HG02588 (cell line): ENCODE measurements at regions not wholly inside any gene's neighbourhood (a gene's known extent, or its start where the extent isn't known, plus 50 kb on each side); places are given as distances from the start of the nearest gene placed in this dataset.

ENCODE experiments used
- ATAC-seq: cut with Tn5 transposase; IDR thresholded peaks from one replicate; pipeline ENCODE4 v1.9.1; 2021; ENCODE audit warnings: mild to moderate bottlenecking, moderate library complexity; ENCODE audit not compliant: unreplicated experiment

GRCh38 chr2:163541943-163542342 lies 193.9 kb downstream of the FIGN start:
- ATAC-seq, result no peak

GRCh38 chr2:163541495-163541894 lies 194.3 kb downstream of the FIGN start:
- ATAC-seq, result no peak

GRCh38 chr2:163528640-163529217 lies 207.1 kb downstream of the FIGN start:
- ATAC-seq, result no peak

- no peak for ATAC-seq
These were observed 208.4 kb downstream of the FIGN start for GRCh38 chr2:163527381-163527780.

- ATAC-seq, result no peak
These were observed 217.0 kb downstream of the FIGN start for GRCh38 chr2:163518762-163519161.

GRCh38 chr2:163515836-163516235 lies 220.0 kb downstream of the FIGN start:
- ATAC-seq, result no peak

GRCh38 chr2:163505281-163505680 lies 230.5 kb downstream of the FIGN start:
- ATAC-seq, result no peak

GRCh38 chr2:163493359-163494298 lies 242.2 kb downstream of the FIGN start:
- no peak for ATAC-seq

GRCh38 chr2:163491850-163492249 lies 244.0 kb downstream of the FIGN start:
- no peak for ATAC-seq

- ATAC-seq, result no peak
These were observed 245.5 kb downstream of the FIGN start for GRCh38 chr2:163490281-163490680.

- ATAC-seq, result no peak
These were observed 254.3 kb downstream of the FIGN start for GRCh38 chr2:163481515-163481914.

GRCh38 chr2:163479599-163479998 lies 256.2 kb downstream of the FIGN start:
- no peak for ATAC-seq

- no peak for ATAC-seq
These were observed 260.0 kb downstream of the FIGN start for GRCh38 chr2:163475815-163476214.

- ATAC-seq, result no peak
These were observed 260.9 kb downstream of the FIGN start for GRCh38 chr2:163474889-163475288.

GRCh38 chr2:163474319-163474744 lies 261.5 kb downstream of the FIGN start:
- ATAC-seq, result no peak

GRCh38 chr2:163471947-163472346 lies 263.9 kb downstream of the FIGN start:
- no peak for ATAC-seq

- ATAC-seq, result no peak
These were observed 266.2 kb downstream of the FIGN start for GRCh38 chr2:163469561-163469962.

- no peak for ATAC-seq
These were observed 268.6 kb downstream of the FIGN start for GRCh38 chr2:163467251-163467630.

- no peak for ATAC-seq
These were observed 269.2 kb downstream of the FIGN start for GRCh38 chr2:163466331-163467250.

- ATAC-seq, result no peak
These were observed 270.4 kb downstream of the FIGN start for GRCh38 chr2:163465440-163465839.

GRCh38 chr2:163463411-163463810 lies 272.4 kb downstream of the FIGN start:
- no peak for ATAC-seq
